Stimulated activated naive CD8-positive, alpha-beta T cell treated with anti-CD3 and anti-CD28 coated beads, Interleukin-15, amount 100 ng/mL, for 72 hours (primary cell): ENCODE measurements at regions not wholly inside any gene's neighbourhood (a gene's known extent, or its start where the extent isn't known, plus 50 kb on each side); places are given as distances from the start of the nearest gene placed in this dataset.
A peak's percentile ranks its signal among the peaks of the same experiment; 100 is the strongest.
"Not testable (repeated sequence)": the region's sequence is repeated elsewhere in the genome, so short reads cannot be mapped to it uniquely, and the experiment has no call there.

Source experiments
- ATAC-seq: fragments of 150-1000 bp; cut with Tn5 transposase; 2 replicates; pipeline ENCODE4 v1.10.0; 2021; ENCODE audit warnings: mild to moderate bottlenecking, moderate library complexity
- DNase-seq, 2 donors: peaks; one replicate each; pipeline ENCODE4 v3.0.0; 2021 to 2022
- H3K27ac Mint-ChIP-seq, 2 donors: one replicate each; pipeline ENCODE4 v1.8.0; 2022; ENCODE audit warnings: mild to moderate bottlenecking in 2 of 2, mixed read lengths in 2 of 2, moderate library complexity in 2 of 2
- H3K27me3 Mint-ChIP-seq: one replicate; pipeline ENCODE4 v1.8.0; 2022; ENCODE audit warnings: mixed read lengths
- H3K4me1 Mint-ChIP-seq: one replicate; pipeline ENCODE4 v1.8.0; 2022; ENCODE audit warnings: mild to moderate bottlenecking, mixed read lengths
- H3K4me3 Mint-ChIP-seq, 2 donors: one replicate each; pipeline ENCODE4 v1.8.0; 2022; ENCODE audit warnings: mild to moderate bottlenecking in 2 of 2, mixed read lengths in 2 of 2, moderate library complexity in 1 of 2
- H3K9me3 Mint-ChIP-seq, 2 donors: one replicate each; pipeline ENCODE4 v1.8.0; 2022; ENCODE audit warnings: mixed read lengths in 2 of 2

GRCh38 chr4:137739391-137739790 is 207.1 kb upstream of the PCDH18 start:
- no peaks in the 10 kb centered on the region for H3K4me1 Mint-ChIP-seq

GRCh38 chr4:137738375-137738990 is 206.2 kb upstream of the PCDH18 start:
- Mint-ChIP-seq H3K4me1 (no peaks in the 10 kb centered on the region), H3K27me3 (no peaks in the 10 kb centered on the region), H3K27ac (no peak overlapping the region), H3K9me3 (no peaks in the 10 kb centered on the region), H3K4me3 (no peak overlapping the region)
- no peak for DNase-seq
- ATAC-seq = no peak

More at GRCh38 chr4:137739391-137739790, 207.1 kb upstream of the PCDH18 start:
- ATAC-seq (no peak), DNase-seq (no peak)
- Mint-ChIP-seq H3K4me3 (no peak overlapping the region), H3K27ac (no peak overlapping the region), H3K27me3 (no peaks in the 10 kb centered on the region), H3K9me3 (no peaks in the 10 kb centered on the region)

DNA sequence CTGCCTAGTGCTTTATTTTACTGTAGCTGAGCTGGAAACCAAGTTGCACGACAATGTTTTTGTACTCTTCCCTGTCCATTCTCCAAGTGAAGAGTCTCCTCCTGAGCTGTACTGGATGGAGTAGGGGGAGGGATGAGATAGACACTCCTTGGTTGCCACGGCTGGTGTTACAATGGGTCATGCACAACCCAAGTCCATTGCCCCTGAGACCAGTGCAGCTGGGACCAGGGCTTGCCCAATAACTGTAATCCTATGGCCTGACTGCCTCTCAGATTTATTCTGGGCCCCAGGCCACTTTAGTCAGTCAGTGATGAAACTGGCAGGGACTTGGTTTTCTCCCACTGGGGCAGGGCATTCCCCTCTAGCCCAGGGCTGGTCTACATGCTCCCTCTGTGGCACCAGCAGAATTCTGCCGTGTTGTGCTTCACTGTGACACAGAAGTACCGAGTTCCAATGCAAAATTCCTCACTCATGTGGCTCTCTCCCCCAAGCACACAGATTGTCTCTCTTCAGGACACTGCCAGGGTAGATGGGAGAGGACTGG is 203.3 kb upstream of the PCDH18 start:
- H3K27ac Mint-ChIP-seq = no peak overlapping the region
- DNase-seq = no peak
- H3K27me3 Mint-ChIP-seq = no peaks in the 10 kb centered on the region
- H3K4me1 Mint-ChIP-seq = no peaks in the 10 kb centered on the region
- H3K9me3 Mint-ChIP-seq = peaks cover 0 to 4% of the 10 kb centered on the region in 2 donors
- no peak overlapping the region for H3K4me3 Mint-ChIP-seq
- ATAC-seq = no peak

DNA sequence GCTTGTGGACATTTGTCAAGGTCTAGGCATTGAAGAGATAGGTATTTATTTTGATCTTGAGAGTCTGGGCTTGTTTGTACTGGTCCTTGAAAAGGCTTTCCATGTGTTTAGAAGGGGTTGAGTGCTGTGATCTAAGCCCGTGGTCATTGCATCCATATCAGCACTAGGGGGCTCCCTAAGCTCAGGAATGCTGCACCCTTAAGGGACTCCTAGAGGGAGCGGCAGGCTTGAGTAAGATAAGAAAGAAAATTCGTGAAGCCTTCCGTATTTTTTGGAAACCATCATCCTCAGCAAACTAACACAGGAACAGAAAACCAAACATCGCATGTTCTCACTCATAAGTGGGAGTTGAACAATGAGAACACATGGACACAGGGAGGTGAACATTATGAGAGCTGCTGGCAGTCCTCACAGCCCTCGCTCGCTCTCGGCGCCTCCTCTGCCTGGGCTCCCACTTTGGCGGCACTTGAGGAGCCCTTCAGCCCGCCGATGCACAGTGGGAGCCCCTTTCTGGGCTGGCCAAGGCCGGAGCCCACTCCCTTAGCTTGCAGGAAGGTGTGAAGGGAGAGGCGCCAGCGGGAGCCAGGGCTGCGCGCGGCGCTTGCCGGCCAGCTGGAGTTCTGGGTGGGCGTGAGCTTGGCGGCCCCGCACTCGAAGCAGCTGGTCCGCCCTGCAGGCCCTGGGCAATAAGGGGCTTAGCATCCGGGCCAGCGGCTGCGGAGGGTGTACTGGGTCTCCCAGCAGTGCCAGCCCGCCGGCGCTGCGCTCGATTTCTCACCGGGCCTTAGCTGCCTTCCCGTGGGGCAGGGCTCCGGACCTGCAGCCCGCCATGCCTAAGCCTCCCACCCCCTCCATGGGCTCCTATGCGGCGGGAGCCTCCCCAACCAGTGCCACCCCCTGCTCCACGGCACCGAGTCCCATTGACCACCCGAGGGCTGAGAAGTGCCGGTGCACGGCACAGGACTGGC is 201.2 kb upstream of the PCDH18 start:
- H3K4me3 Mint-ChIP-seq, H3K9me3 Mint-ChIP-seq, H3K4me1 Mint-ChIP-seq, H3K27me3 Mint-ChIP-seq, H3K27ac Mint-ChIP-seq, DNase-seq, ATAC-seq: not testable (repeated sequence)

DNA sequence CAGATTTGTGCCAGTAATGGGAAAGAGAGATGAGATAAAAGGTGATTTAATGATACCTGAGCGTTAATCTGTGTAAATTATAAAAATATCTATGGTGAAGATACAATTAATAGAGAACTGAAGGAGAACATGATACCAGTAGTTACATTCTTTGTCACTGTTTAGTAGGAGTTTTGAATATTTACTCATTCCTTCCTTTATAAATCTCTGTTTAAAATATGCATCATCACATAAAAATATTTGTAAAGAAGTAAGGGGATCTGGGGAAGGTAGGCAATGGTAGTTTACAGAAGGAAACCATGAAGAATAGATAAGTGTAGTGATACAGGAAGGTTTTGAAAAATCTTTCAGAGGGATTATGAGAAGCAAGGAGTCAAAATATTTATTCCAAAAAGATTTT is 190.6 kb upstream of the PCDH18 start:
- Mint-ChIP-seq H3K27ac (no peak overlapping the region), H3K4me1 (no peaks in the 10 kb centered on the region), H3K9me3 (peaks cover 0 to 6% of the 10 kb centered on the region in 2 donors), H3K27me3 (no peaks in the 10 kb centered on the region), H3K4me3 (no peak overlapping the region)
- ATAC-seq (no peak), DNase-seq (no peak)

GRCh38 chr4:137711502-137711901 is 179.2 kb upstream of the PCDH18 start:
- no peak overlapping the region for H3K27ac Mint-ChIP-seq
- H3K9me3 Mint-ChIP-seq = peaks cover 0 to 8% of the 10 kb centered on the region in 2 donors
- H3K27me3 Mint-ChIP-seq = no peaks in the 10 kb centered on the region
- no peaks in the 10 kb centered on the region for H3K4me1 Mint-ChIP-seq
- H3K4me3 Mint-ChIP-seq = no peak overlapping the region
- no peak for ATAC-seq
- no peak for DNase-seq

- H3K4me3 Mint-ChIP-seq = no peak overlapping the region
- ATAC-seq = no peak
- H3K9me3 Mint-ChIP-seq = peaks cover 0 to 8% of the 10 kb centered on the region in 2 donors
- no peak overlapping the region for H3K27ac Mint-ChIP-seq
- no peaks in the 10 kb centered on the region for H3K4me1 Mint-ChIP-seq
- no peaks in the 10 kb centered on the region for H3K27me3 Mint-ChIP-seq
- no peak for DNase-seq
Observed at GRCh38 chr4:137707626-137708025, 175.3 kb upstream of the PCDH18 start.

DNA sequence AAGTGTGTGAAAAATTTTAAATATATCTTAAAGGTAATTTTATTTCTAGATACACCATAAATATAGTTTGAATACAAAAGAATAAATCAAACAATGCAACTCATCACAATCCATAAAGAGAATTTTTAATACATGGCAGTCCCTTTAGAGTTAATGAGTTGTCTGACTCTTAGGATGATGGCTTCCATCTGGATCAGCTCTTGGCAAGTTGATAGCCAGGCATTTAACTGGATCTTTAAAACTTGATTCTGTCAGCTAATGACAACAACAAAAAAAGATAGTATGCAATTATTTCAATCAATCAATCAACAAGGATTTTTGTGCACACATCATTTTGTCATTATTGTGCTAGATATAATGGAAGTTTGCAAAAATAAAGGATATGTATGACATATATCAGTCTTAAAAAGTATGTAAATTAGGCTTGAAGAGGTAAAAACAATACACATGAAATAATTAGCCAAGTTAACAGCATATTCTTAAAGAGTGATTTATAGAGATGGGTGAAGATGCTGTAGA is 174.9 kb upstream of the PCDH18 start:
- DNase-seq (no peak), ATAC-seq (no peak)
- H3K4me1 Mint-ChIP-seq = no peaks in the 10 kb centered on the region
- H3K4me3 Mint-ChIP-seq = no peak overlapping the region
- H3K27ac Mint-ChIP-seq = no peak overlapping the region
- H3K9me3 Mint-ChIP-seq = peaks cover 0 to 8% of the 10 kb centered on the region in 2 donors
- no peaks in the 10 kb centered on the region for H3K27me3 Mint-ChIP-seq

DNA sequence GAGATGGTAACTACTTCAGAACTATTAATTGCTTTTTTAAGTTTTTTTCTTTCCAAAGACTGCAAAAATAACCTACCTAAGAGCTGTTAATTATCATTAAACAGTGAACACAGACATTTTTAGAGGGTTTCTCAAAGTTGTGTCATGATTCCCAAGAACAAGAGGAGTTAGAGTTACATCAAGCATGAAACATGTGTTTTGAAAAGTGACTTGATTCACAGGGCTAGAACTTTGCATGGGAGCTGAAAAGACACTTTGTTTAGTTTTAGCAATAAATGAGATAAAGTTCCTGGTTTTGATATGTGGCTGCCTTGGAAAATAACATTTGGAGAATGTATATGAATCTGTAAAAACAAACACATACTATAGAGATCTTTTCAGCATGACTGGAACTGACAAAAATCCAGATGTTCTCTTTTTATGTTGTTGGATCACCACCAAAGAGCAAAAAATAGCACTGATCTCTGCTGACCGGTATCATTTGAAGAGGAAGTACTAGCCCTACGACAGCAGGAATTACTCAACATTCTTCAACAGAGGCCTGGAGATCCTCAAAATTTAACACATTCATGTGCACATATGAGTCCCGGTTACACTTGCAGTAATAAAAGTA is 173.0 kb upstream of the PCDH18 start:
- Mint-ChIP-seq H3K4me3 (no peak overlapping the region), H3K27ac (no peak overlapping the region), H3K27me3 (no peaks in the 10 kb centered on the region), H3K9me3 (peaks cover 0 to 2% of the 10 kb centered on the region in 2 donors), H3K4me1 (no peaks in the 10 kb centered on the region)
- no peak for ATAC-seq
- no peak for DNase-seq

DNA sequence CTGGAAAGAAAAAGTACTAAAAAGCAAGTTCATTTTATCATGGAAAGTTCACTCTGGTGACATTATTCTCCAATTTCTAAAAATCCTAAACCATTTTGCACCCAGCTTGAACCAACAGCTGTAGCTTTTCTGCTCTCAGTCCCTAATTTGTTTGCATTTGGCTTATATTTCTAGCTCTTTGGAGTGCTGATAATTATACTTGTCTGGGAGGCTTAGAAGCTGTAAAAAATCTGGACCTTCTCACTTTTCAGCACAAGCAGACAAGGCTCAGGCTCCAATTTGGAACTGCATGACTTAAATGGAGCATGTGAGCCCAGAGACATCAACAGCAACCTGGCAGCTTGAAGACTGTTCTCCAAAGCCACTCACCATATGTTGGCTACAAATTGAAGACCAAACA is 170.9 kb upstream of the PCDH18 start:
- Mint-ChIP-seq H3K9me3 (peaks cover 5 to 9% of the 10 kb centered on the region in 2 donors), H3K27me3 (no peaks in the 10 kb centered on the region), H3K4me1 (no peaks in the 10 kb centered on the region), H3K27ac (no peak overlapping the region), H3K4me3 (no peak overlapping the region)
- DNase-seq = no peak
- no peak for ATAC-seq

DNA sequence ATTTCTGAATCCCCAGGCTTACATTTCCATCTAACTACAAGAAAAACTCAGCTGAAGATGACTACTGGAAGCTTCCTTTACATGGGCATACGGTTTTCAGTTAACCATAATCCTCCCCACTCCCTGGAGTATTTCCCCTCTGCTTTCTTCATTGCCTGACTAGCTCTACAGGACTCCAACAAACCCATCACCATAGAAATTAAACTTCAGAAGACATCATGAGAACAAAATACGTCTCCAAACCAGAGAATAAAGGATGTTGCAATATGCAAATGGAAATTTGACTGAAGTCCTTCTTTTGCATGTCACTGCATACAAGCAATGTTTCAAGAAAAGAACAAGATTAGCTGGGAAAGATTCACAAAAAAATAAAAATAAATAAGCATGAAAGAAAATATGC is 170.2 kb upstream of the PCDH18 start:
- Mint-ChIP-seq H3K27ac (no peak overlapping the region), H3K27me3 (no peaks in the 10 kb centered on the region), H3K9me3 (peaks cover 5 to 9% of the 10 kb centered on the region in 2 donors), H3K4me3 (no peak overlapping the region), H3K4me1 (no peaks in the 10 kb centered on the region)
- DNase-seq (no peak), ATAC-seq (no peak)

DNA sequence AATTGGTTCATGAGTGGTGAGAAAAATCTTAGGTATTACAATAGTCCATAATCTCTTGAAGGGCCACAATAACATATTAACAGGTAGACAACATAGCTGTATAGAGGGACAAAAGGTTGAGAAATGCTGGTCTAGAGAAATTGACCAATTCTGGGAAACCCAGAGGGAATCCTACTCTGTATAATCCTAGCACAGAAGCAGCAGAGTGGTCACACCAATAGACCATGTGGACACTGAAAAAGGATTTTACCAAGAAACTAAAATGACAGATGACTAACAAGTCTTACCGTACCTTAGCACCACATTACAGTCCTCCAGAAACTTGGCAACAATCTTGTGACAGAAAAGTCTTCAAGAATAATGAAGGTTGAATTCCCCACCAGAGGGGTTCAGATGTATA is 169.1 kb upstream of the PCDH18 start:
- no peak for DNase-seq
- Mint-ChIP-seq H3K4me1 (no peaks in the 10 kb centered on the region), H3K27me3 (no peaks in the 10 kb centered on the region), H3K27ac (no peak overlapping the region), H3K4me3 (no peak overlapping the region), H3K9me3 (peaks cover 5 to 9% of the 10 kb centered on the region in 2 donors)
- ATAC-seq = no peak

DNA sequence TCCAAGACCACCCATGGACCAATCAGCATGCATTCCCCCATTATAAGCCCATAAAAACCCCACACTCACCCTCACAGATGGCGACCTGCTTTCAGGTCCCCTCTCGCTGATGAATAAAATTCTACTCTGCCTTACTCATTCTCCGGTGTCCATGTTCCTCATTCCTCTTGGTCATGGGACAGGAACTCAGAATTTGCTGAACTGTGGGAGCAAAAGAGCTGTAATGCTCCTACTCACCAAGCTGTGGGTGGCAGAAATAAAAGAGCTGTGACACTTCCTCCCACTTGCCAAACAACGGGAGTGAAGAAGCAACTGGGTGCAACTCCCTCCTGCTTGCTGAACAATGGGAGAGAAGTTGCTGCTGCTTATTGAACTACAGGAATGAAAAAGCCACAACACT is 168.5 kb upstream of the PCDH18 start:
- ATAC-seq (no peak), DNase-seq (no peak)
- H3K27me3 Mint-ChIP-seq = no peaks in the 10 kb centered on the region
- no peaks in the 10 kb centered on the region for H3K4me1 Mint-ChIP-seq
- no peak overlapping the region for H3K27ac Mint-ChIP-seq
- H3K4me3 Mint-ChIP-seq = no peak overlapping the region
- H3K9me3 Mint-ChIP-seq = peaks cover 5 to 11% of the 10 kb centered on the region in 2 donors

GRCh38 chr4:137700072-137700471 is 167.8 kb upstream of the PCDH18 start:
- DNase-seq (no peak), ATAC-seq (no peak)
- Mint-ChIP-seq H3K4me3 (no peak overlapping the region), H3K9me3 (peaks cover 5 to 16% of the 10 kb centered on the region in 2 donors), H3K27ac (peak overlapping the region in 1 of 2 donors; percentile 78), H3K4me1 (no peaks in the 10 kb centered on the region), H3K27me3 (no peaks in the 10 kb centered on the region)

- Mint-ChIP-seq H3K9me3 (peaks cover 5 to 16% of the 10 kb centered on the region in 2 donors), H3K27ac (no peak overlapping the region), H3K27me3 (no peaks in the 10 kb centered on the region), H3K4me1 (no peaks in the 10 kb centered on the region), H3K4me3 (no peak overlapping the region)
- ATAC-seq (no peak), DNase-seq (no peak)
Observed at GRCh38 chr4:137694138-137694537, 161.8 kb upstream of the PCDH18 start.
